ENCODE measurements at regions not wholly inside any gene's neighbourhood (a gene's known extent, or its start where the extent isn't known, plus 50 kb on each side); places are given as distances from the start of the nearest gene placed in this dataset.

DNA sequence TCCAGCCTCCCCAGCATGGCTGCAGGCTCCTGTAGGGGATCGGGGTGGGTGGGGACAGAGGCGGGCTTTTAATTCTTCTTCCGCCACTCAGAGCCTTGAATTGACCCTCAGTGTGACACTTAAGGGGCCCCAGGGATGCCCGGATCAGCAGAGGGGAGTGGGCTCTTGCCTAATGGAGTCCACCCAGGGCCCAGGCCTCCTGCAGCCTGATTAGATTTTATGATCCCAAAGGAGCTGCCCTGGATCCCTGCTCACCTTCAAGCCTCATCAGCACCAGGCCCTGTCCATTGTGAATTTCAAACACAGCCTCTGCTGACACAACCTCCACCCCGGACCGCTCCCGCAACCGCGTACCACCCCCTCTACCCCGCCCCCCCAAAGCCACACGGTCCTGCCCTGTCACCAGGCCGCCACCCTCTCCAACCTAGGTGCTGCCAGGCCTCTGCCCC lies 214.1 kb upstream of the IER5L start:
- TF ChIP-seq, protein P1, sequence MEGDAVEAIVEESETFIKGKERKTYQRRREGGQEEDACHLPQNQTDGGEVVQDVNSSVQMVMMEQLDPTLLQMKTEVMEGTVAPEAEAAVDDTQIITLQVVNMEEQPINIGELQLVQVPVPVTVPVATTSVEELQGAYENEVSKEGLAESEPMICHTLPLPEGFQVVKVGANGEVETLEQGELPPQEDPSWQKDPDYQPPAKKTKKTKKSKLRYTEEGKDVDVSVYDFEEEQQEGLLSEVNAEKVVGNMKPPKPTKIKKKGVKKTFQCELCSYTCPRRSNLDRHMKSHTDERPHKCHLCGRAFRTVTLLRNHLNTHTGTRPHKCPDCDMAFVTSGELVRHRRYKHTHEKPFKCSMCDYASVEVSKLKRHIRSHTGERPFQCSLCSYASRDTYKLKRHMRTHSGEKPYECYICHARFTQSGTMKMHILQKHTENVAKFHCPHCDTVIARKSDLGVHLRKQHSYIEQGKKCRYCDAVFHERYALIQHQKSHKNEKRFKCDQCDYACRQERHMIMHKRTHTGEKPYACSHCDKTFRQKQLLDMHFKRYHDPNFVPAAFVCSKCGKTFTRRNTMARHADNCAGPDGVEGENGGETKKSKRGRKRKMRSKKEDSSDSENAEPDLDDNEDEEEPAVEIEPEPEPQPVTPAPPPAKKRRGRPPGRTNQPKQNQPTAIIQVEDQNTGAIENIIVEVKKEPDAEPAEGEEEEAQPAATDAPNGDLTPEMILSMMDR (IDR thresholded peaks at IDR 0.05; ENCODE audit: low read depth, low read length), result no peak
- TF ChIP-seq EZH2phosphoT487 (IDR thresholded peaks at IDR 0.05; ENCODE audit: low read depth), result no peak
